K562 (cell line): ENCODE measurements at regions not wholly inside any gene's neighbourhood (a gene's known extent, or its start where the extent isn't known, plus 50 kb on each side); places are given as distances from the start of the nearest gene placed in this dataset.
A peak's percentile ranks its signal among the peaks of the same experiment; 100 is the strongest.

ENCODE experiments used
- ADNP ChIP-seq: fragments of 200-800 bp; sonication (Bioruptor generic); IDR thresholded peaks from 2 replicates; pipeline ENCODE4 v1.6.1; 2016; ENCODE audit warnings: missing genetic modification characterization, missing compliant biosample characterization
- EZH2 ChIP-seq: IDR thresholded peaks from 2 replicates; pipeline ENCODE4 v1.6.1; 2012; ENCODE audit warnings: low read depth, mild to moderate bottlenecking, inconsistent platforms, low read length, borderline replicate concordance
- FOXA1 ChIP-seq: fragments of 450-650 bp; IDR thresholded peaks from 2 replicates; pipeline ENCODE4 v1.6.1; 2016; ENCODE audit warnings: mild to moderate bottlenecking, borderline replicate concordance
- POLR2B ChIP-seq: fragments of 450-650 bp; IDR thresholded peaks from 2 replicates; pipeline ENCODE4 v1.6.1; 2018; ENCODE audit warnings: low read depth; ENCODE audit not compliant: partially characterized antibody
- SIRT6 ChIP-seq: IDR thresholded peaks from one replicate; pipeline ENCODE4 v1.6.1; 2012; ENCODE audit warnings: low read depth, mild to moderate bottlenecking, control low read depth, inconsistent platforms, low read length, moderate library complexity
- TAF15 ChIP-seq: fragments of 200-400 bp; formaldehyde crosslinking; IDR thresholded peaks from 2 replicates; pipeline ENCODE4 v1.6.1; 2017; ENCODE audit warnings: mild to moderate bottlenecking, low read depth, low read length, moderate library complexity
- TGIF2 ChIP-seq: sonication (generic); formaldehyde crosslinking; IDR thresholded peaks from 2 replicates; pipeline ENCODE4 v1.8.1; 2022; ENCODE audit warnings: mild to moderate bottlenecking, missing genetic modification reagents, moderate library complexity
- TF ChIP-seq, protein P1 (sequence below): sonication (generic); formaldehyde crosslinking; IDR thresholded peaks from 2 replicates; pipeline ENCODE4 v1.8.1; 2023; ENCODE audit warnings: mild to moderate bottlenecking, missing genetic modification reagents
- TF ChIP-seq, protein P2 (sequence below): fragments of 250-450 bp; sonication (Bioruptor Pico); IDR thresholded peaks from 2 replicates; pipeline ENCODE4 v1.8.0; 2022; ENCODE audit warnings: moderate library complexity, mild to moderate bottlenecking, inconsistent platforms
- TF ChIP-seq, protein P3 (sequence below): fragments of 450-650 bp; IDR thresholded peaks from 2 replicates; pipeline ENCODE4 v1.6.1; 2016; ENCODE audit warnings: mild to moderate bottlenecking, moderate library complexity
- TF ChIP-seq, protein P4 (sequence below): fragments of 250-450 bp; sonication (Bioruptor Pico); IDR thresholded peaks from 2 replicates; pipeline ENCODE4 v1.6.1; 2021; ENCODE audit warnings: mild to moderate bottlenecking

DNA sequence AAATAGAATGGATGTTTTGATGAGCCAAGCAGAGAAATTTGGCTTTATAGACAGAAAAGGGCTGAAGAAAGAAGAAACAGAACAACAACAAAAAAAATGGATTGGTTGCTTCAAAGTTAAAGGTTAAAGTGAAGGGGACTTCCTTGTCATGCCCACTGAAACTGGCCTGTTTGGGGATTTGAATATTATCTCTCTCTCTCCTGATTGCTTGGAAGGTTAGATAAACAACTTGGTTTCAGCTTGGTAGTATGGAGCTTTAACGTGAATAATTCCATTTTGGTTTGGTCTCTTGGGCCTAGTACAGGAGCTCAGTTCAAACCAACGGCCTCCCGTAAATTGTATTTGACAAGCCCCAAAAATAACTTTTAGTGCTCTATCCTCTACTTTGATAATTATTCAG is 70.8 kb upstream of the MBNL1 start (continued):
- no peak for TF ChIP-seq TGIF2
- TF ChIP-seq, protein P1, sequence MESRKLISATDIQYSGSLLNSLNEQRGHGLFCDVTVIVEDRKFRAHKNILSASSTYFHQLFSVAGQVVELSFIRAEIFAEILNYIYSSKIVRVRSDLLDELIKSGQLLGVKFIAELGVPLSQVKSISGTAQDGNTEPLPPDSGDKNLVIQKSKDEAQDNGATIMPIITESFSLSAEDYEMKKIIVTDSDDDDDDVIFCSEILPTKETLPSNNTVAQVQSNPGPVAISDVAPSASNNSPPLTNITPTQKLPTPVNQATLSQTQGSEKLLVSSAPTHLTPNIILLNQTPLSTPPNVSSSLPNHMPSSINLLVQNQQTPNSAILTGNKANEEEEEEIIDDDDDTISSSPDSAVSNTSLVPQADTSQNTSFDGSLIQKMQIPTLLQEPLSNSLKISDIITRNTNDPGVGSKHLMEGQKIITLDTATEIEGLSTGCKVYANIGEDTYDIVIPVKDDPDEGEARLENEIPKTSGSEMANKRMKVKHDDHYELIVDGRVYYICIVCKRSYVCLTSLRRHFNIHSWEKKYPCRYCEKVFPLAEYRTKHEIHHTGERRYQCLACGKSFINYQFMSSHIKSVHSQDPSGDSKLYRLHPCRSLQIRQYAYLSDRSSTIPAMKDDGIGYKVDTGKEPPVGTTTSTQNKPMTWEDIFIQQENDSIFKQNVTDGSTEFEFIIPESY (CRISPR knock-in tag): no peak
- TF ChIP-seq TAF15: no peak
- TF ChIP-seq FOXA1: no peak
- TF ChIP-seq SIRT6: no peak
- no peak for TF ChIP-seq POLR2B
- no peak for TF ChIP-seq ADNP (tag)
- TF ChIP-seq, protein P2, sequence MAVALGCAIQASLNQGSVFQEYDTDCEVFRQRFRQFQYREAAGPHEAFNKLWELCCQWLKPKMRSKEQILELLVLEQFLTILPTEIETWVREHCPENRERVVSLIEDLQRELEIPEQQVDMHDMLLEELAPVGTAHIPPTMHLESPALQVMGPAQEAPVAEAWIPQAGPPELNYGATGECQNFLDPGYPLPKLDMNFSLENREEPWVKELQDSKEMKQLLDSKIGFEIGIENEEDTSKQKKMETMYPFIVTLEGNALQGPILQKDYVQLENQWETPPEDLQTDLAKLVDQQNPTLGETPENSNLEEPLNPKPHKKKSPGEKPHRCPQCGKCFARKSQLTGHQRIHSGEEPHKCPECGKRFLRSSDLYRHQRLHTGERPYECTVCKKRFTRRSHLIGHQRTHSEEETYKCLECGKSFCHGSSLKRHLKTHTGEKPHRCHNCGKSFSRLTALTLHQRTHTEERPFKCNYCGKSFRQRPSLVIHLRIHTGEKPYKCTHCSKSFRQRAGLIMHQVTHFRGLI (CRISPR knock-in tag): no peak
- TF ChIP-seq, protein P3, sequence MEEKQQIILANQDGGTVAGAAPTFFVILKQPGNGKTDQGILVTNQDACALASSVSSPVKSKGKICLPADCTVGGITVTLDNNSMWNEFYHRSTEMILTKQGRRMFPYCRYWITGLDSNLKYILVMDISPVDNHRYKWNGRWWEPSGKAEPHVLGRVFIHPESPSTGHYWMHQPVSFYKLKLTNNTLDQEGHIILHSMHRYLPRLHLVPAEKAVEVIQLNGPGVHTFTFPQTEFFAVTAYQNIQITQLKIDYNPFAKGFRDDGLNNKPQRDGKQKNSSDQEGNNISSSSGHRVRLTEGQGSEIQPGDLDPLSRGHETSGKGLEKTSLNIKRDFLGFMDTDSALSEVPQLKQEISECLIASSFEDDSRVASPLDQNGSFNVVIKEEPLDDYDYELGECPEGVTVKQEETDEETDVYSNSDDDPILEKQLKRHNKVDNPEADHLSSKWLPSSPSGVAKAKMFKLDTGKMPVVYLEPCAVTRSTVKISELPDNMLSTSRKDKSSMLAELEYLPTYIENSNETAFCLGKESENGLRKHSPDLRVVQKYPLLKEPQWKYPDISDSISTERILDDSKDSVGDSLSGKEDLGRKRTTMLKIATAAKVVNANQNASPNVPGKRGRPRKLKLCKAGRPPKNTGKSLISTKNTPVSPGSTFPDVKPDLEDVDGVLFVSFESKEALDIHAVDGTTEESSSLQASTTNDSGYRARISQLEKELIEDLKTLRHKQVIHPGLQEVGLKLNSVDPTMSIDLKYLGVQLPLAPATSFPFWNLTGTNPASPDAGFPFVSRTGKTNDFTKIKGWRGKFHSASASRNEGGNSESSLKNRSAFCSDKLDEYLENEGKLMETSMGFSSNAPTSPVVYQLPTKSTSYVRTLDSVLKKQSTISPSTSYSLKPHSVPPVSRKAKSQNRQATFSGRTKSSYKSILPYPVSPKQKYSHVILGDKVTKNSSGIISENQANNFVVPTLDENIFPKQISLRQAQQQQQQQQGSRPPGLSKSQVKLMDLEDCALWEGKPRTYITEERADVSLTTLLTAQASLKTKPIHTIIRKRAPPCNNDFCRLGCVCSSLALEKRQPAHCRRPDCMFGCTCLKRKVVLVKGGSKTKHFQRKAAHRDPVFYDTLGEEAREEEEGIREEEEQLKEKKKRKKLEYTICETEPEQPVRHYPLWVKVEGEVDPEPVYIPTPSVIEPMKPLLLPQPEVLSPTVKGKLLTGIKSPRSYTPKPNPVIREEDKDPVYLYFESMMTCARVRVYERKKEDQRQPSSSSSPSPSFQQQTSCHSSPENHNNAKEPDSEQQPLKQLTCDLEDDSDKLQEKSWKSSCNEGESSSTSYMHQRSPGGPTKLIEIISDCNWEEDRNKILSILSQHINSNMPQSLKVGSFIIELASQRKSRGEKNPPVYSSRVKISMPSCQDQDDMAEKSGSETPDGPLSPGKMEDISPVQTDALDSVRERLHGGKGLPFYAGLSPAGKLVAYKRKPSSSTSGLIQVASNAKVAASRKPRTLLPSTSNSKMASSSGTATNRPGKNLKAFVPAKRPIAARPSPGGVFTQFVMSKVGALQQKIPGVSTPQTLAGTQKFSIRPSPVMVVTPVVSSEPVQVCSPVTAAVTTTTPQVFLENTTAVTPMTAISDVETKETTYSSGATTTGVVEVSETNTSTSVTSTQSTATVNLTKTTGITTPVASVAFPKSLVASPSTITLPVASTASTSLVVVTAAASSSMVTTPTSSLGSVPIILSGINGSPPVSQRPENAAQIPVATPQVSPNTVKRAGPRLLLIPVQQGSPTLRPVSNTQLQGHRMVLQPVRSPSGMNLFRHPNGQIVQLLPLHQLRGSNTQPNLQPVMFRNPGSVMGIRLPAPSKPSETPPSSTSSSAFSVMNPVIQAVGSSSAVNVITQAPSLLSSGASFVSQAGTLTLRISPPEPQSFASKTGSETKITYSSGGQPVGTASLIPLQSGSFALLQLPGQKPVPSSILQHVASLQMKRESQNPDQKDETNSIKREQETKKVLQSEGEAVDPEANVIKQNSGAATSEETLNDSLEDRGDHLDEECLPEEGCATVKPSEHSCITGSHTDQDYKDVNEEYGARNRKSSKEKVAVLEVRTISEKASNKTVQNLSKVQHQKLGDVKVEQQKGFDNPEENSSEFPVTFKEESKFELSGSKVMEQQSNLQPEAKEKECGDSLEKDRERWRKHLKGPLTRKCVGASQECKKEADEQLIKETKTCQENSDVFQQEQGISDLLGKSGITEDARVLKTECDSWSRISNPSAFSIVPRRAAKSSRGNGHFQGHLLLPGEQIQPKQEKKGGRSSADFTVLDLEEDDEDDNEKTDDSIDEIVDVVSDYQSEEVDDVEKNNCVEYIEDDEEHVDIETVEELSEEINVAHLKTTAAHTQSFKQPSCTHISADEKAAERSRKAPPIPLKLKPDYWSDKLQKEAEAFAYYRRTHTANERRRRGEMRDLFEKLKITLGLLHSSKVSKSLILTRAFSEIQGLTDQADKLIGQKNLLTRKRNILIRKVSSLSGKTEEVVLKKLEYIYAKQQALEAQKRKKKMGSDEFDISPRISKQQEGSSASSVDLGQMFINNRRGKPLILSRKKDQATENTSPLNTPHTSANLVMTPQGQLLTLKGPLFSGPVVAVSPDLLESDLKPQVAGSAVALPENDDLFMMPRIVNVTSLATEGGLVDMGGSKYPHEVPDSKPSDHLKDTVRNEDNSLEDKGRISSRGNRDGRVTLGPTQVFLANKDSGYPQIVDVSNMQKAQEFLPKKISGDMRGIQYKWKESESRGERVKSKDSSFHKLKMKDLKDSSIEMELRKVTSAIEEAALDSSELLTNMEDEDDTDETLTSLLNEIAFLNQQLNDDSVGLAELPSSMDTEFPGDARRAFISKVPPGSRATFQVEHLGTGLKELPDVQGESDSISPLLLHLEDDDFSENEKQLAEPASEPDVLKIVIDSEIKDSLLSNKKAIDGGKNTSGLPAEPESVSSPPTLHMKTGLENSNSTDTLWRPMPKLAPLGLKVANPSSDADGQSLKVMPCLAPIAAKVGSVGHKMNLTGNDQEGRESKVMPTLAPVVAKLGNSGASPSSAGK: 0 out of 2 replicates have a peak, but pooled peaks have one; percentile 24
- TF ChIP-seq EZH2: no peak
- TF ChIP-seq, protein P4, sequence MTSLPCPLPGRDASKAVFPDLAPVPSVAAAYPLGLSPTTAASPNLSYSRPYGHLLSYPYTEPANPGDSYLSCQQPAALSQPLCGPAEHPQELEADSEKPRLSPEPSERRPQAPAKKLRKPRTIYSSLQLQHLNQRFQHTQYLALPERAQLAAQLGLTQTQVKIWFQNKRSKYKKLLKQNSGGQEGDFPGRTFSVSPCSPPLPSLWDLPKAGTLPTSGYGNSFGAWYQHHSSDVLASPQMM (CRISPR knock-in tag): no peak
